ENCODE measurements at regions not wholly inside any gene's neighbourhood (a gene's known extent, or its start where the extent isn't known, plus 50 kb on each side); places are given as distances from the start of the nearest gene placed in this dataset.

DNA sequence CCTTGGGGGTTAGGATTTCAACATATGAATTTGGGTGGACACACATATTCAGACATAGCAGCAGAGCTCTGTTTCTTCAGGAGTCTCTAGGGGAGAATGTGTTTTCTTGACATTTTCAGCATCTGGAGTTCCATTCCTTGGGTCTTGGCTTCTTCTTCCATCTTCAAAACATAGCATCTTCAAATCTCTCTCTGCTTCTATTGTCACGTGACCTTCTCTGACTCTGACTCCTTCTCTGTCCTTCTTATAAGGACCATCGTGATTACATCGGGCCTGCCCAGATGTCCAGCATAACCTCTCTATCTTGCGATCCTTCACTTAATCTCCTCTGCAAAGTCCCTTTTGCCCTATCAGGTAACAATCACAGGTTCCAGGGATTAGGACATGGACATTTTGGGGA is 101.0 kb upstream of the CHD6 start:
- Histone ChIP-seq H3K79me2 (replicated peaks; ENCODE audit: insufficient read depth) (no peaks in the 10 kb centered on the region), H2AFZ (no peak overlapping the region), H3K9me2 (ENCODE audit: insufficient read depth) (peaks cover 5% of the 10 kb centered on the region; the same call in 1 of the 2 replicates), H3K27ac (ENCODE audit: low read depth) (no peak overlapping the region), H3K4me1 (ENCODE audit: insufficient read depth) (no peaks in the 10 kb centered on the region), H3K27me3 (ENCODE audit: insufficient read depth) (no peaks in the 10 kb centered on the region), H3F3A (replicated peaks; ENCODE audit: low read depth) (no peaks in the 10 kb centered on the region), H3K4me3 (no peak overlapping the region), H4K20me1 (replicated peaks; ENCODE audit: insufficient read depth) (no peaks in the 10 kb centered on the region), H3K4me2 (no peak overlapping the region), H3K36me3 (ENCODE audit: insufficient read depth) (no peaks in the 10 kb centered on the region)
- Mint-ChIP-seq H3K36me3 (ENCODE audit: low read depth) (peaks cover 4% of the 10 kb centered on the region; the same call in 1 of the 3 replicates), H3K27me3 (ENCODE audit: insufficient read depth, low read depth, poor library complexity) (no peaks in the 10 kb centered on the region), H3K4me1 (no peaks in the 10 kb centered on the region), H3K4me3 (no peak overlapping the region), H3K27ac (no peak overlapping the region), H3K9me3 (peaks cover 83% of the 10 kb centered on the region)
- TF ChIP-seq, protein P1, sequence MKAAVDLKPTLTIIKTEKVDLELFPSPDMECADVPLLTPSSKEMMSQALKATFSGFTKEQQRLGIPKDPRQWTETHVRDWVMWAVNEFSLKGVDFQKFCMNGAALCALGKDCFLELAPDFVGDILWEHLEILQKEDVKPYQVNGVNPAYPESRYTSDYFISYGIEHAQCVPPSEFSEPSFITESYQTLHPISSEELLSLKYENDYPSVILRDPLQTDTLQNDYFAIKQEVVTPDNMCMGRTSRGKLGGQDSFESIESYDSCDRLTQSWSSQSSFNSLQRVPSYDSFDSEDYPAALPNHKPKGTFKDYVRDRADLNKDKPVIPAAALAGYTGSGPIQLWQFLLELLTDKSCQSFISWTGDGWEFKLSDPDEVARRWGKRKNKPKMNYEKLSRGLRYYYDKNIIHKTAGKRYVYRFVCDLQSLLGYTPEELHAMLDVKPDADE (IDR thresholded peaks at IDR 0.05): no peak
- TF ChIP-seq ZNF331 (CRISPR knock-in tag; IDR thresholded peaks at IDR 0.05; ENCODE audit: low read depth): no peak
- TF ChIP-seq NANOG (IDR thresholded peaks at IDR 0.05; ENCODE audit: borderline replicate concordance): no peak
- no peak for TF ChIP-seq CREB1 (CRISPR knock-in tag; IDR thresholded peaks at IDR 0.05; ENCODE audit: low read depth)
- TF ChIP-seq EZH2phosphoT487 (IDR thresholded peaks at IDR 0.05; ENCODE audit: unreplicated experiment): no peak
- TF ChIP-seq, protein P2, sequence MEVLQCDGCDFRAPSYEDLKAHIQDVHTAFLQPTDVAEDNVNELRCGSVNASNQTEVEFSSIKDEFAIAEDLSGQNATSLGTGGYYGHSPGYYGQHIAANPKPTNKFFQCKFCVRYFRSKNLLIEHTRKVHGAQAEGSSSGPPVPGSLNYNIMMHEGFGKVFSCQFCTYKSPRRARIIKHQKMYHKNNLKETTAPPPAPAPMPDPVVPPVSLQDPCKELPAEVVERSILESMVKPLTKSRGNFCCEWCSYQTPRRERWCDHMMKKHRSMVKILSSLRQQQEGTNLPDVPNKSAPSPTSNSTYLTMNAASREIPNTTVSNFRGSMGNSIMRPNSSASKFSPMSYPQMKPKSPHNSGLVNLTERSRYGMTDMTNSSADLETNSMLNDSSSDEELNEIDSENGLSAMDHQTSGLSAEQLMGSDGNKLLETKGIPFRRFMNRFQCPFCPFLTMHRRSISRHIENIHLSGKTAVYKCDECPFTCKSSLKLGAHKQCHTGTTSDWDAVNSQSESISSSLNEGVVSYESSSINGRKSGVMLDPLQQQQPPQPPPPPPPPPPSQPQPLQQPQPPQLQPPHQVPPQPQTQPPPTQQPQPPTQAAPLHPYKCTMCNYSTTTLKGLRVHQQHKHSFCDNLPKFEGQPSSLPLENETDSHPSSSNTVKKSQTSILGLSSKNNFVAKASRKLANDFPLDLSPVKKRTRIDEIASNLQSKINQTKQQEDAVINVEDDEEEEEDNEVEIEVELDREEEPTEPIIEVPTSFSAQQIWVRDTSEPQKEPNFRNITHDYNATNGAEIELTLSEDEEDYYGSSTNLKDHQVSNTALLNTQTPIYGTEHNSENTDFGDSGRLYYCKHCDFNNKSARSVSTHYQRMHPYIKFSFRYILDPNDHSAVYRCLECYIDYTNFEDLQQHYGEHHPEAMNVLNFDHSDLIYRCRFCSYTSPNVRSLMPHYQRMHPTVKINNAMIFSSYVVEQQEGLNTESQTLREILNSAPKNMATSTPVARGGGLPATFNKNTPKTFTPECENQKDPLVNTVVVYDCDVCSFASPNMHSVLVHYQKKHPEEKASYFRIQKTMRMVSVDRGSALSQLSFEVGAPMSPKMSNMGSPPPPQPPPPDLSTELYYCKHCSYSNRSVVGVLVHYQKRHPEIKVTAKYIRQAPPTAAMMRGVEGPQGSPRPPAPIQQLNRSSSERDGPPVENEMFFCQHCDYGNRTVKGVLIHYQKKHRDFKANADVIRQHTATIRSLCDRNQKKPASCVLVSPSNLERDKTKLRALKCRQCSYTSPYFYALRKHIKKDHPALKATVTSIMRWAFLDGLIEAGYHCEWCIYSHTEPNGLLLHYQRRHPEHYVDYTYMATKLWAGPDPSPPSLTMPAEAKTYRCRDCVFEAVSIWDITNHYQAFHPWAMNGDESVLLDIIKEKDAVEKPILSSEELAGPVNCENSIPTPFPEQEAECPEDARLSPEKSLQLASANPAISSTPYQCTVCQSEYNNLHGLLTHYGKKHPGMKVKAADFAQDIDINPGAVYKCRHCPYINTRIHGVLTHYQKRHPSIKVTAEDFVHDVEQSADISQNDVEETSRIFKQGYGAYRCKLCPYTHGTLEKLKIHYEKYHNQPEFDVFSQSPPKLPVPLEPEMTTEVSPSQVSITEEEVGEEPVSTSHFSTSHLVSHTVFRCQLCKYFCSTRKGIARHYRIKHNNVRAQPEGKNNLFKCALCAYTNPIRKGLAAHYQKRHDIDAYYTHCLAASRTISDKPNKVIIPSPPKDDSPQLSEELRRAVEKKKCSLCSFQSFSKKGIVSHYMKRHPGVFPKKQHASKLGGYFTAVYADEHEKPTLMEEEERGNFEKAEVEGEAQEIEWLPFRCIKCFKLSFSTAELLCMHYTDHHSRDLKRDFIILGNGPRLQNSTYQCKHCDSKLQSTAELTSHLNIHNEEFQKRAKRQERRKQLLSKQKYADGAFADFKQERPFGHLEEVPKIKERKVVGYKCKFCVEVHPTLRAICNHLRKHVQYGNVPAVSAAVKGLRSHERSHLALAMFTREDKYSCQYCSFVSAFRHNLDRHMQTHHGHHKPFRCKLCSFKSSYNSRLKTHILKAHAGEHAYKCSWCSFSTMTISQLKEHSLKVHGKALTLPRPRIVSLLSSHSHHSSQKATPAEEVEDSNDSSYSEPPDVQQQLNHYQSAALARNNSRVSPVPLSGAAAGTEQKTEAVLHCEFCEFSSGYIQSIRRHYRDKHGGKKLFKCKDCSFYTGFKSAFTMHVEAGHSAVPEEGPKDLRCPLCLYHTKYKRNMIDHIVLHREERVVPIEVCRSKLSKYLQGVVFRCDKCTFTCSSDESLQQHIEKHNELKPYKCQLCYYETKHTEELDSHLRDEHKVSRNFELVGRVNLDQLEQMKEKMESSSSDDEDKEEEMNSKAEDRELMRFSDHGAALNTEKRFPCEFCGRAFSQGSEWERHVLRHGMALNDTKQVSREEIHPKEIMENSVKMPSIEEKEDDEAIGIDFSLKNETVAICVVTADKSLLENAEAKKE (CRISPR knock-in tag; IDR thresholded peaks at IDR 0.05): no peak
- TF ChIP-seq POLR2AphosphoS5 (IDR thresholded peaks at IDR 0.05; ENCODE audit: low read depth): no peak
- no peak for TF ChIP-seq ZNF114 (CRISPR knock-in tag; IDR thresholded peaks at IDR 0.05)
- no peak for TF ChIP-seq JUNB (IDR thresholded peaks at IDR 0.05; ENCODE audit: unreplicated experiment)
- no peak for TF ChIP-seq EZH2 (IDR thresholded peaks at IDR 0.05; ENCODE audit: low read depth, unreplicated experiment)
- TF ChIP-seq, protein P3, sequence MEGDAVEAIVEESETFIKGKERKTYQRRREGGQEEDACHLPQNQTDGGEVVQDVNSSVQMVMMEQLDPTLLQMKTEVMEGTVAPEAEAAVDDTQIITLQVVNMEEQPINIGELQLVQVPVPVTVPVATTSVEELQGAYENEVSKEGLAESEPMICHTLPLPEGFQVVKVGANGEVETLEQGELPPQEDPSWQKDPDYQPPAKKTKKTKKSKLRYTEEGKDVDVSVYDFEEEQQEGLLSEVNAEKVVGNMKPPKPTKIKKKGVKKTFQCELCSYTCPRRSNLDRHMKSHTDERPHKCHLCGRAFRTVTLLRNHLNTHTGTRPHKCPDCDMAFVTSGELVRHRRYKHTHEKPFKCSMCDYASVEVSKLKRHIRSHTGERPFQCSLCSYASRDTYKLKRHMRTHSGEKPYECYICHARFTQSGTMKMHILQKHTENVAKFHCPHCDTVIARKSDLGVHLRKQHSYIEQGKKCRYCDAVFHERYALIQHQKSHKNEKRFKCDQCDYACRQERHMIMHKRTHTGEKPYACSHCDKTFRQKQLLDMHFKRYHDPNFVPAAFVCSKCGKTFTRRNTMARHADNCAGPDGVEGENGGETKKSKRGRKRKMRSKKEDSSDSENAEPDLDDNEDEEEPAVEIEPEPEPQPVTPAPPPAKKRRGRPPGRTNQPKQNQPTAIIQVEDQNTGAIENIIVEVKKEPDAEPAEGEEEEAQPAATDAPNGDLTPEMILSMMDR (conservative IDR thresholded peaks at IDR 0.05; ENCODE audit: low read depth in 2 of 2): no peak
- ATAC-seq: no peak
- DNase-seq (ENCODE audit: low spot score): no peak
